Activated T-helper 17 cell treated with anti-CD3 and anti-CD28 coated beads, Interleukin-2, amount 50 U/mL, for 72 hours (primary cell): ENCODE measurements at regions not wholly inside any gene's neighbourhood (a gene's known extent, or its start where the extent isn't known, plus 50 kb on each side); places are given as distances from the start of the nearest gene placed in this dataset.

Experiments
- ATAC-seq: fragments of 150-1000 bp; cut with Tn5 transposase; replicated peaks from 2 replicates; pipeline ENCODE4 v1.10.0; 2021; ENCODE audit warnings: mild to moderate bottlenecking, moderate library complexity
- H3K27ac Mint-ChIP-seq: one replicate; pipeline ENCODE4 v1.8.0; 2022; ENCODE audit warnings: mixed read lengths
- H3K27me3 Mint-ChIP-seq: one replicate; pipeline ENCODE4 v1.8.0; 2022; ENCODE audit warnings: mixed read lengths
- H3K36me3 Mint-ChIP-seq: one replicate; pipeline ENCODE4 v1.8.0; 2022; ENCODE audit warnings: low read depth, mild to moderate bottlenecking, mixed read lengths
- H3K4me1 Mint-ChIP-seq: one replicate; pipeline ENCODE4 v1.8.0; 2022; ENCODE audit warnings: mixed read lengths
- H3K4me3 Mint-ChIP-seq: one replicate; pipeline ENCODE4 v1.8.0; 2022; ENCODE audit warnings: mild to moderate bottlenecking, mixed read lengths
- H3K9me3 Mint-ChIP-seq: one replicate; pipeline ENCODE4 v1.8.0; 2022; ENCODE audit warnings: mixed read lengths

GRCh38 chr13:85694992-85695391 is 104.2 kb downstream of the SLITRK6 start:
- Mint-ChIP-seq H3K4me3 (no peak overlapping the region), H3K9me3 (peaks cover 5% of the 10 kb centered on the region), H3K4me1 (no peaks in the 10 kb centered on the region), H3K27me3 (no peaks in the 10 kb centered on the region), H3K36me3 (no peaks in the 10 kb centered on the region), H3K27ac (no peak overlapping the region)
- no peak for ATAC-seq

GRCh38 chr13:85693889-85694511 is 105.2 kb downstream of the SLITRK6 start:
- Mint-ChIP-seq H3K36me3 (no peaks in the 10 kb centered on the region), H3K9me3 (peaks cover 5% of the 10 kb centered on the region), H3K27ac (no peak overlapping the region), H3K27me3 (no peaks in the 10 kb centered on the region), H3K4me3 (no peak overlapping the region), H3K4me1 (no peaks in the 10 kb centered on the region)
- ATAC-seq: no peak

GRCh38 chr13:85690368-85690767 is 108.9 kb downstream of the SLITRK6 start:
- no peaks in the 10 kb centered on the region for H3K36me3 Mint-ChIP-seq
- ATAC-seq: no peak
- H3K9me3 Mint-ChIP-seq: peaks cover 5% of the 10 kb centered on the region
- no peaks in the 10 kb centered on the region for H3K4me1 Mint-ChIP-seq
- no peak overlapping the region for H3K4me3 Mint-ChIP-seq
- no peak overlapping the region for H3K27ac Mint-ChIP-seq
- H3K27me3 Mint-ChIP-seq: no peaks in the 10 kb centered on the region

- Mint-ChIP-seq H3K27ac (no peak overlapping the region), H3K4me3 (no peak overlapping the region), H3K4me1 (no peaks in the 10 kb centered on the region), H3K27me3 (no peaks in the 10 kb centered on the region), H3K36me3 (no peaks in the 10 kb centered on the region), H3K9me3 (peaks cover 2% of the 10 kb centered on the region)
- ATAC-seq: no peak
These were observed 113.8 kb downstream of the SLITRK6 start for GRCh38 chr13:85685436-85685835.

- Mint-ChIP-seq H3K27ac (no peak overlapping the region), H3K4me1 (peaks cover 3% of the 10 kb centered on the region), H3K9me3 (peaks cover 17% of the 10 kb centered on the region), H3K4me3 (no peak overlapping the region), H3K36me3 (no peaks in the 10 kb centered on the region), H3K27me3 (no peaks in the 10 kb centered on the region)
- no peak for ATAC-seq
These were observed 123.9 kb downstream of the SLITRK6 start for GRCh38 chr13:85675151-85675907.

- Mint-ChIP-seq H3K4me3 (no peak overlapping the region), H3K27me3 (no peaks in the 10 kb centered on the region), H3K9me3 (peaks cover 19% of the 10 kb centered on the region), H3K36me3 (no peaks in the 10 kb centered on the region), H3K27ac (no peak overlapping the region), H3K4me1 (peaks cover 3% of the 10 kb centered on the region)
- ATAC-seq: no peak
These were observed 127.9 kb downstream of the SLITRK6 start for GRCh38 chr13:85671336-85671735.

GRCh38 chr13:85666356-85666755 is 132.9 kb downstream of the SLITRK6 start:
- no peaks in the 10 kb centered on the region for H3K36me3 Mint-ChIP-seq
- no peak overlapping the region for H3K4me3 Mint-ChIP-seq
- no peak for ATAC-seq
- peaks cover 19% of the 10 kb centered on the region for H3K9me3 Mint-ChIP-seq
- H3K27ac Mint-ChIP-seq: no peak overlapping the region
- H3K4me1 Mint-ChIP-seq: no peaks in the 10 kb centered on the region
- H3K27me3 Mint-ChIP-seq: no peaks in the 10 kb centered on the region

- H3K9me3 Mint-ChIP-seq: peaks cover 14% of the 10 kb centered on the region
- no peak overlapping the region for H3K27ac Mint-ChIP-seq
- no peaks in the 10 kb centered on the region for H3K27me3 Mint-ChIP-seq
- H3K4me3 Mint-ChIP-seq: no peak overlapping the region
- no peak for ATAC-seq
- H3K4me1 Mint-ChIP-seq: no peaks in the 10 kb centered on the region
- no peaks in the 10 kb centered on the region for H3K36me3 Mint-ChIP-seq
These were observed 133.9 kb downstream of the SLITRK6 start for GRCh38 chr13:85665286-85665685.

GRCh38 chr13:85663856-85664255 is 135.4 kb downstream of the SLITRK6 start:
- ATAC-seq: no peak
- H3K36me3 Mint-ChIP-seq: no peaks in the 10 kb centered on the region
- no peak overlapping the region for H3K27ac Mint-ChIP-seq
- peaks cover 13% of the 10 kb centered on the region for H3K9me3 Mint-ChIP-seq
- H3K4me1 Mint-ChIP-seq: no peaks in the 10 kb centered on the region
- no peak overlapping the region for H3K4me3 Mint-ChIP-seq
- no peaks in the 10 kb centered on the region for H3K27me3 Mint-ChIP-seq

- ATAC-seq: no peak
- peaks cover 9% of the 10 kb centered on the region for H3K9me3 Mint-ChIP-seq
- H3K36me3 Mint-ChIP-seq: no peaks in the 10 kb centered on the region
- no peak overlapping the region for H3K4me3 Mint-ChIP-seq
- no peaks in the 10 kb centered on the region for H3K4me1 Mint-ChIP-seq
- H3K27me3 Mint-ChIP-seq: no peaks in the 10 kb centered on the region
- H3K27ac Mint-ChIP-seq: no peak overlapping the region
These were observed 137.0 kb downstream of the SLITRK6 start for GRCh38 chr13:85662186-85662585.

- Mint-ChIP-seq H3K4me3 (no peak overlapping the region), H3K9me3 (peaks cover 9% of the 10 kb centered on the region)
- ATAC-seq: no peak
These were observed 137.5 kb downstream of the SLITRK6 start for GRCh38 chr13:85661675-85662074.

GRCh38 chr13:85659493-85659892 is 139.7 kb downstream of the SLITRK6 start:
- Mint-ChIP-seq H3K9me3 (peaks cover 5% of the 10 kb centered on the region), H3K36me3 (no peaks in the 10 kb centered on the region), H3K4me1 (no peaks in the 10 kb centered on the region), H3K27ac (no peak overlapping the region), H3K4me3 (no peak overlapping the region), H3K27me3 (no peaks in the 10 kb centered on the region)
- no peak for ATAC-seq

More at GRCh38 chr13:85661675-85662074, 137.5 kb downstream of the SLITRK6 start:
- no peaks in the 10 kb centered on the region for H3K4me1 Mint-ChIP-seq
- H3K36me3 Mint-ChIP-seq: no peaks in the 10 kb centered on the region
- no peaks in the 10 kb centered on the region for H3K27me3 Mint-ChIP-seq
- H3K27ac Mint-ChIP-seq: no peak overlapping the region

GRCh38 chr13:85657942-85658341 is 141.3 kb downstream of the SLITRK6 start:
- no peaks in the 10 kb centered on the region for H3K27me3 Mint-ChIP-seq
- H3K36me3 Mint-ChIP-seq: no peaks in the 10 kb centered on the region
- no peaks in the 10 kb centered on the region for H3K4me1 Mint-ChIP-seq
- no peak overlapping the region for H3K27ac Mint-ChIP-seq
- H3K9me3 Mint-ChIP-seq: peaks cover 5% of the 10 kb centered on the region
- ATAC-seq: no peak
- no peak overlapping the region for H3K4me3 Mint-ChIP-seq

GRCh38 chr13:85655040-85655439 is 144.2 kb downstream of the SLITRK6 start:
- Mint-ChIP-seq H3K9me3 (peaks cover 4% of the 10 kb centered on the region), H3K36me3 (no peaks in the 10 kb centered on the region), H3K4me1 (no peaks in the 10 kb centered on the region), H3K27ac (no peak overlapping the region), H3K27me3 (no peaks in the 10 kb centered on the region), H3K4me3 (no peak overlapping the region)
- no peak for ATAC-seq

GRCh38 chr13:85654227-85654626 is 145.0 kb downstream of the SLITRK6 start:
- Mint-ChIP-seq H3K4me3 (no peak overlapping the region), H3K36me3 (no peaks in the 10 kb centered on the region), H3K27me3 (no peaks in the 10 kb centered on the region), H3K27ac (no peak overlapping the region), H3K9me3 (peaks cover 4% of the 10 kb centered on the region), H3K4me1 (no peaks in the 10 kb centered on the region)
- no peak for ATAC-seq
